ENCODE measurements at regions not wholly inside any gene's neighbourhood (a gene's known extent, or its start where the extent isn't known, plus 50 kb on each side); places are given as distances from the start of the nearest gene placed in this dataset.

DNA sequence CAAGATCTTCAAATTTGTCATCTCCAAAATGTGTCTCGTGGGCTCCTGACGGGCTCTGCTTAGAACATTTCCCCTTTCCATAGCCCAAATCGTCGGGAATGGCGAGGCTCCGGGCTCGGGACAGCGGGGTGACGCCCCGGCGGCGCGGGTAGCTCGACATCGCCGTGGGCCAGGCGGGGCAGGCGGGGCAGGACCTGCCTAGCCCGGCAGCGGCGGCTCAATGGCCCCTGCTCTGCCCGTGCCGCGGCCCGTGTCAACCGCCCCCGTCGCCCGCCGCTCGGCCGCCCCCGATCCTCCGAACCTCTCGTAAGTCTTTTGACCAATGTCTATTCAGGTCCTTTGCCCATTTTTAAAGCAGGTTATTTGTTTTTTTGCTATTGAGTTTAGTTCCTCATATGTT, 111.2 kb downstream of the PMAIP1 start:
- no peaks in the 10 kb centered on the region for H3K9me3 ChIP-seq (replicated peaks)
- no peak for DNase-seq
- no peak overlapping the region for H3K27ac ChIP-seq
- no peaks in the 10 kb centered on the region for H3K27me3 ChIP-seq
- no peaks in the 10 kb centered on the region for H3K4me1 ChIP-seq
- no peak overlapping the region for H3K4me3 ChIP-seq
- no peaks in the 10 kb centered on the region for H3K36me3 ChIP-seq

DNA sequence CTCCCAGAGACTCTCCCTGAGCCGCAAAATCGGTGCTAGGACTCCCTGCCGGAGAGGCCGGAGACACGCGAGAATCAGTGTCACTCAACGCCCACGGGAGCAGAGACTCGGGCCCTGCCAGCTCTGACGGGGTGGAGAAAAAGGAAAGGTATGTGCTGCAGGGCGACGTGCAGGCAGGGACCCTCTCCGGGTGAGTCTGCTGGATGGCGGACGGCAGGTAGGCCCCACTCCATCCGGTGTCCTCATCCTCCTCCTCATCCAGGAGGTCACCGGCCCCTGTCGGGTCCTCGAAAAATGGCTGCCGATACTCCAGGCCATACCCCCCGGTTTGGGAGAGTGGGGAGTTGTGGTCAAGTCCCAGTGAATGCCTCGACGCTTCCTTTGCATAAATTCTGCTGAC, 110.7 kb downstream of the PMAIP1 start:
- H3K36me3 ChIP-seq: no peaks in the 10 kb centered on the region
- no peak overlapping the region for H3K27ac ChIP-seq
- H3K27me3 ChIP-seq: no peaks in the 10 kb centered on the region
- no peaks in the 10 kb centered on the region for H3K4me1 ChIP-seq
- H3K9me3 ChIP-seq (replicated peaks): no peaks in the 10 kb centered on the region
- no peak for DNase-seq
- no peak overlapping the region for H3K4me3 ChIP-seq

DNA sequence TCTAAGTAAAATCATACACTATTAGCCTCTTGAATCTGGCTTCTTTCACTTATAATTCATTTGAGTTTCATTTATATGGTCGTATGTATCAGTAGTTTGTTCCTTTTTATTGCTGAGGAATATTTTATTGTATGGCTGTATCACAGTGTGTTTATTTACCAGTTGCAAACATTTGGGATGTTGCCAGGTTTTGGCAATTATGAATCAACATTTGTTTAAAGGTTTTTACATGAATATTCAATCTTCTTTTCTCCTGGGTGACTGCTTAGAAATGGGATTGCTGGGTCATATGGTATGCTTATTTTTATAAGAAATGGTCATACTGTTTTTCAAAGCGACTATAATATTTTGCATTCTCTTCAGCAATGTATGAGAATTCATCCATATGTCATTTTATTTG, 107.9 kb downstream of the PMAIP1 start:
- no peak overlapping the region for H3K4me3 ChIP-seq
- no peaks in the 10 kb centered on the region for H3K9me3 ChIP-seq (replicated peaks)
- H3K27me3 ChIP-seq: no peaks in the 10 kb centered on the region
- no peaks in the 10 kb centered on the region for H3K36me3 ChIP-seq
- DNase-seq: no peak
- H3K4me1 ChIP-seq: no peaks in the 10 kb centered on the region
- no peak overlapping the region for H3K27ac ChIP-seq

DNA sequence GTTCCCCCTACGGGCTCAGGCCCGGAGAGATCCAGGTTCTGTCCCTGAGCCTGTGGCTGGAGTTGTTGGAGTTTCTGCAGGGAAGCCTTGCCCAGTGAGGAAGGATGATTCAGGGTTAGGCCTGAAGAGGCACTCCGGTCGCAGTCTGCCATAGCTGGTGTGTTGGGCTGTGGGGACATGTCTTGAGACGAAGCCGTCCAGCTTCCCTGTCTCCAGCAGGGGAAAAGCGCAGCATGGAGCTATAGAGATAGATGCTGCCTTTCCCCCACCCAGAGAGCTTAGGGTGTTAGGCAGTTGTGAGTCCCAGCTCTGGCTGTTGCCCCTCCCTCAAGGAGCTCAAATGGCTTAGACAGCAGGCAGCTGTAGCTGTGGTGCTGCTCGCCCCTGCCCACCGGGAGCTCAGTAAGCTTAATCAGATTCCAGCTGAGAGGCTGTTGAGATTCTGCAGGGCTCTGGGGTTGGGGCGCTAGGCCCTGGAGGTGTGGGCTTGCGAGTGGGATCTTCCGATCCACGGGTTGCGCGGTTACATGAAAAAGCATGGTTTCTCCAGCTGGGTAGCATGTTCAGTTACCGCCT, 103.9 kb downstream of the PMAIP1 start:
- Histone ChIP-seq H3K27ac (no peak overlapping the region), H3K27me3 (no peaks in the 10 kb centered on the region), H3K36me3 (no peaks in the 10 kb centered on the region), H3K4me1 (no peaks in the 10 kb centered on the region), H3K9me3 (replicated peaks) (no peaks in the 10 kb centered on the region), H3K4me3 (no peak overlapping the region)
- no peak for DNase-seq

DNA sequence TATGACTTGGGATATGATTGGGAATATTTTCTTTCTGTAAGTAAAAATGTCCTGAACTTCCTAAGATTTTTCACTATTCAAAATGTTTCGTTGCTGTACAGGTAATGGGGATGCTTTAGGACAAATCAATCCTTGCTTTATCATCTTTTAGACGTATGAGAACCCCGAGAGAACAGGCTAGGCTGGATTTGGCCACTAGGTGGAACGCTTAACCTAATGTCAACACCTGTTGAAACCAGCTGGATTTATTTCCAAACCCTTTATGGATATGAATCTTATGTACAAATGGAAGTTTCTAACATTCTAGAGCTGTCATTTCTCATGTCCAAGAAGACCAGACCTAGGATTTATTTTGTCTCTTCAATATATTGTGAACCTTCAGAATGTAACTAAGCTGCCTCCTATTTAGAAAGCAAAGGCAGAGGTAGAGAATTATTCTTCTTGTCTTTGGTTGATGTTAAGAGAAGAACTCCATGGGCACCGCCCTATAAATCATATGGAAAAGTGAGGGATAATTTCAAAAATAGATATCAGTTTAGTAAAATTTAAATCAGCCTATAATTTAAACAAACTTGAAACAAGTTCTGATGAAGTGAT, 96.7 kb downstream of the PMAIP1 start:
- no peaks in the 10 kb centered on the region for H3K36me3 ChIP-seq
- no peak overlapping the region for H3K4me3 ChIP-seq
- H3K9me3 ChIP-seq (replicated peaks): no peaks in the 10 kb centered on the region
- peak in 1 of 2 experiments; percentile 40 for DNase-seq
- no peaks in the 10 kb centered on the region for H3K27me3 ChIP-seq
- H3K4me1 ChIP-seq: no peaks in the 10 kb centered on the region
- no peak overlapping the region for H3K27ac ChIP-seq

DNA sequence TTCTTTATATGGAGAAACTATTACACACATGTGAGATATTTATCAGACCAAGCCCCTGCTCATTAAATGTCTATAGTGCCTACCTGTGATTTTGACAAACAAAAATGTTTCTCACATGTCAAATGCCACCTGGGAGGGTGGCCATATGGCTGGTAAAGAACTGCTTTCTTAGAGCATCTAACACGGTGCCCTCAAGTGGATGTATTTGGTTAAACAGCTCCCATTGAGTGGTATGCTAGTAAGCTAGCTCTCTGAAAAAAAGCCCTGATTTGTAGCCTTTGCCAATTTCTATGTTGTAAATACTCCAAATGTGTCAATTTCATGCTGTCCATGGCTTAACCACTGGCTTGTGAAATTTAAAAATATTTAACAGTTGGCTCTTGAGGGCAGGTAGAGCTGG, 94.6 kb downstream of the PMAIP1 start:
- H3K36me3 ChIP-seq: no peaks in the 10 kb centered on the region
- H3K4me1 ChIP-seq: no peaks in the 10 kb centered on the region
- DNase-seq: no peak
- H3K27me3 ChIP-seq: no peaks in the 10 kb centered on the region
- H3K27ac ChIP-seq: no peak overlapping the region
- no peaks in the 10 kb centered on the region for H3K9me3 ChIP-seq (replicated peaks)
- no peak overlapping the region for H3K4me3 ChIP-seq

DNA sequence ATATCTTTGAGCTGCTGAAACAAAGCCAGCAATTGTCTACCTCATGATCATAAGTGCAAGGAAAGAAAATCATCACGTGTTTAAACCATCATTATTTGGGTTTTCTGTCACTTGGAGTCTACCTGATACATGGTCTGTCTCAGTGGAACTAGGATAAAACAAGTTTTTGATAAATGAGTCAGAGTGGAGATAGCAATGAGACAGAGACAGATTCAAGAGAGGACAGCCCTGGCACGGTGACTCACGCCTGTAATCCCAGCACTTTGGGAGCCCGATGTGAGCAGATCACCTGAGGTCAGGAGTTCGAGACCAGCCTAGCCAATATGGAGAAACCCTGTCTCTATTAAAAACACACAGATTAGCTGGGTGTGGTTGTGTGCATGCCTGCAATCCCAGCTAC, 93.8 kb downstream of the PMAIP1 start:
- no peaks in the 10 kb centered on the region for H3K36me3 ChIP-seq
- H3K9me3 ChIP-seq (replicated peaks): no peaks in the 10 kb centered on the region
- no peak for DNase-seq
- H3K27ac ChIP-seq: no peak overlapping the region
- no peaks in the 10 kb centered on the region for H3K27me3 ChIP-seq
- H3K4me3 ChIP-seq: no peak overlapping the region
- H3K4me1 ChIP-seq: no peaks in the 10 kb centered on the region

DNA sequence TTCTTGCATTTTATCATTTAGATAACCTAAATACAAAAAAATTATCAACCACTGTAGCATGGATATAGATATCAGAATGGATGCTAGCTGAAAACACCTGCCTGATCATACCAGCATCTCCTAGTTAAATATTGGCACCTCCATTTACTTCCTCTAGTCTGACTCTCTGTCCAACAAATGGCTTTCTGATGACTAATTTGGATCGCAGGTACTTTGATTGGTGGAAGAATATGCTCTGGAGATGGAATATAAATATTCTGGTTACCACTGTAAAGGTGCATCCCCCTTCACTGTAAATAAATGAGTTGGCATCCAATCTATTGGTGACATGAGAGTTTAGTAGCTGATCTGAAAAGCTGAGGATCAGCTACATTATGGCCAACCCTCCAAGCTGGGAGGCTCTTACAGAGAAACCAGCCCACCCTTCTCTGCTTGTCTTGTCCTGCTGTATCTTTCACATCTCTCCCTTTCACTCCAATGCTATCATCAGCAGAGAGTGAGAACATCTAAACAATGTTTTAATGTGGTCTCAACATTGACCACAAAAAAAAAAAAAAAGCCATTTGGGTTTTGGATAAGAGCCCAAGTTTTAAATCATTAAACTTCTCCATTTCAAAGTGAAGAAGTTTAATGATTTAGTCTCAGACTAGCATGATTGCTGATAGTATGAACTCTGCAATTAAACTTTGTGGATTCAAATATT, 90.5 kb downstream of the PMAIP1 start:
- no peak overlapping the region for H3K27ac ChIP-seq
- H3K4me3 ChIP-seq: no peak overlapping the region
- no peaks in the 10 kb centered on the region for H3K36me3 ChIP-seq
- H3K27me3 ChIP-seq: no peaks in the 10 kb centered on the region
- DNase-seq: no peak
- no peaks in the 10 kb centered on the region for H3K4me1 ChIP-seq
- H3K9me3 ChIP-seq (replicated peaks): no peaks in the 10 kb centered on the region

DNA sequence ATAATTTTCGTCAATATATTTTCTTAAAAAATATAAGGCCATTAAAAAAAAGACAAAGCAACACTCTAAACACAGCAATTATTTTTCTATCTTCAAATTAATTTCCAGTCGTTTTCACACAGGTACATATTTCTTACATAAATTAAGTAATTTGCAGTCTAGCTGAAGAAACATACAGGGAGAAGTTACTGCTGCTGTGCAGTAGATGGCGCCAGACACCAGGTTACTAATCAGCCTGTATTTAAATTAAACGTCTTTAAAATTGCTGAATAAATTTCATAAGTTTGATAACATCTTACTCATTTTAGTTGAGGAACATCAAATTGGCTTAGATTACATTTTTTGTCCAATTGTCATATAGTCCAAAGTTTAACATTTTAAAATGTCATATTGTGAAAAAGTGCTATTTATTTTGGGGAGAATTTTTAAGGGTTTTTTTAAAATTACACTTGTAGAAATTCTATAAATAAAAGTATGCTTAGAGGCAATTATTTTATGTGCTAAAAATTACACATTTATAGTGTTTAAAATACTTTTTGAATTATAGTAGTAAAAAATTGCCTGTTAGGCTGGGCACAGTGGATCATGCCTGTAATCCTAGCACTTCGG, 88.4 kb downstream of the PMAIP1 start:
- H3K27ac ChIP-seq: no peak overlapping the region
- H3K4me1 ChIP-seq: no peaks in the 10 kb centered on the region
- no peaks in the 10 kb centered on the region for H3K27me3 ChIP-seq
- no peak overlapping the region for H3K4me3 ChIP-seq
- H3K9me3 ChIP-seq (replicated peaks): no peaks in the 10 kb centered on the region
- no peaks in the 10 kb centered on the region for H3K36me3 ChIP-seq
- peak; percentile 6 to 43 for DNase-seq

DNA sequence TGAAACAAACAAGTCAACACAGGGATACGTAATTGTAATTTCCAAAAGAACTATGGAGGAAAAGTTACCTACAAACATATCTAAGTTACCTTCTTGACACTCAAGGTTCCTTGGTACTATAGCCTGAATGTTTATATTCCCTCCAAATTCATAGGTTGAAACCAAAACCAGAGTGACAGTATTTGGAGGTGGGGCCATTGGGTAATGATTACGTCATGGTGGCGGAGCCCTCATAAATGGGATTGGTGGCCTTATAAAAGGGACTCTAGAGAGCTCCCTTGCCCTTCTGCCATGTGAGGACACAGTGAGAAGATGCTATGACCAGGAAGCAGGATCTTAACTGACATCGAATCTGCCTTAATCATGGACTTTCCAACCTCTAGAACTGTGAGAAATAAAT, 87.3 kb downstream of the PMAIP1 start:
- H3K27me3 ChIP-seq: no peaks in the 10 kb centered on the region

DNA sequence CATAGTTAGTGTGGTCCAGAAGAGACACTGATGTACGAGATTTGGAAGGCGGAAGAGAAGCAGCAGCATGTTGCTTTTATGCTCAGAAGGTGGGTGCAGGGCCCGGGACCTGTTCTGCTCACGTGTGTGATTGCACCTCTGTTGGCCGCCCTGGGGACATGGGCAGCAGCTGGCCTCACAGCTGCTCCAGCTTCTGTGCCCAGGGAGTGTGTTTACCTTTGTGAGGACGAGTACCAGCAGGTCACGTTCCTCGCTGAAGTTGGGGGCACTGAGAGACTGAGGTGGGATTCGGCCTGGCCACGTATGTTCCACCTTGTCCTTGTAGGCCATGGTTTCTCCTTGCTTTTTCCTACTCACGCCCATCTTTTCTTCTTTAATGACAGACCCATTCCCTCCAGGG, 86.3 kb downstream of the PMAIP1 start:
- DNase-seq: no peak
- no peaks in the 10 kb centered on the region for H3K36me3 ChIP-seq

More for the DNA sequence above, 87.3 kb downstream of the PMAIP1 start:
- H3K4me3 ChIP-seq: no peak overlapping the region
- no peaks in the 10 kb centered on the region for H3K4me1 ChIP-seq
- no peak for DNase-seq
- no peaks in the 10 kb centered on the region for H3K9me3 ChIP-seq (replicated peaks)
- no peak overlapping the region for H3K27ac ChIP-seq
- no peaks in the 10 kb centered on the region for H3K36me3 ChIP-seq

DNA sequence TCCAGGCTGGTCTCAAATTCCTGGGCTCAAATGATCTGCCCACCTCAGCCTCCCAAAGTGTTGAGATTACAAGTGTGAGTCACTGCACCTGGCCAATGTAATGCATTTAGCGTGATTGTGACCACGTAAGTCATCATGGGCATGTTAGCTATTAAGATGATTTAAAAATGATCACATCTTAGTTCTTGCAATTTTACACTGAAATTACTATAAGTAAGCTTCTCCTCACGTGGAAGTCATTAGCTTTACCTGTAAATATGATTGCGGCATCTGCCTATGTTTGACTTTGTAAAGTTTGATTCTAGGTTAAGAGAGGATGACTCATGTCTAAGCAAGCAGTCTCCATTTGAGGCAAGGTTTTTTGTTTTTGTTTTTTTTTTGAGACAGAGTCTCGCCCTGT, 85.5 kb downstream of the PMAIP1 start:
- no peaks in the 10 kb centered on the region for H3K4me1 ChIP-seq
- DNase-seq: no peak
- H3K27ac ChIP-seq: no peak overlapping the region
- no peaks in the 10 kb centered on the region for H3K27me3 ChIP-seq
- no peaks in the 10 kb centered on the region for H3K36me3 ChIP-seq
- H3K9me3 ChIP-seq (replicated peaks): no peaks in the 10 kb centered on the region
- H3K4me3 ChIP-seq: no peak overlapping the region

More for the DNA sequence above, 86.3 kb downstream of the PMAIP1 start:
- no peaks in the 10 kb centered on the region for H3K9me3 ChIP-seq (replicated peaks)
- no peak overlapping the region for H3K27ac ChIP-seq
- no peaks in the 10 kb centered on the region for H3K4me1 ChIP-seq
- H3K4me3 ChIP-seq: no peak overlapping the region
- no peaks in the 10 kb centered on the region for H3K27me3 ChIP-seq

DNA sequence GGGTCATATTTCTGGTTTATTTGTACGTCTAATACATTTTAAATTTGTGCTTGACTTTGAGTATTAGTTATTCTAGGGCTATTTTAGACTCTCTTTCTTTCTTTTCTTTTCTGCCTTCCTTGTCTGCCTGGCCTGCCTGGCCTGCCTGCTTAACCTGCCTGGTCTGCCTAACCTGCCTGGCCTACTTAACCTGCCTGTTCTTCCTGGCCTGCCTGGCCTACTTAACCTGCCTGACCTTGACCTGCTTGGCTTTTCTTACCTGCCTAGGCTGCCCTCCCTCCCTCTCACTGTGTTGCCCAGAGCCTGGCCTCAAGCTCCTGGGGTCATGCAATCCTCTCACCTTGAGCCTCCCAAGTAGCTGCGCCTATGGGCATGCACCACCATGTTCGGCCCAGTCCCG, 83.7 kb downstream of the PMAIP1 start:
- Histone ChIP-seq H3K36me3 (no peaks in the 10 kb centered on the region), H3K9me3 (replicated peaks) (no peaks in the 10 kb centered on the region), H3K4me1 (no peaks in the 10 kb centered on the region), H3K27me3 (no peaks in the 10 kb centered on the region), H3K4me3 (no peak overlapping the region), H3K27ac (no peak overlapping the region)
- no peak for DNase-seq

DNA sequence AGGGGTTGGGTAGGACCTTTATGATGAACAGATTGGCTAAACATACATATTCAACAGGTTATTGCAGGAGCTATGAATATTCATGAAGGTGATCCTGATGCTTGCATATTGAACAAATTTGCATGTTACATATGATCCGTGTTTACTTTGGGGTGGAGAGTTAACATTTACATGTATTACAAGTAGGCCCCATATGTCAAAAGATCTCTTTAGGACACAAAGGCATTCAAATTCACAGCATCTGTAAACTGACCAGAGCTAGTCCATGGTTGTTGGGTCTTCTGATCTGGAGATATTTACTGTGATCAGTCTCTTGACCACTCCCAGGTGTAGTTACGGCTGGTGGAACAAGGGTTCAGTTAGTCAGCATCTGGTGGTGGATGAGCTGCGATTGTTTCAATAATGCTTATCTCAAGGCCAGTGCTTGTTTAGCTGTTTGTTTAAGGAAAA, 80.4 kb downstream of the PMAIP1 start:
- no peak overlapping the region for H3K4me3 ChIP-seq
- no peaks in the 10 kb centered on the region for H3K36me3 ChIP-seq
- H3K4me1 ChIP-seq: no peaks in the 10 kb centered on the region
- no peak for DNase-seq
- H3K27ac ChIP-seq: no peak overlapping the region
- no peaks in the 10 kb centered on the region for H3K27me3 ChIP-seq
- H3K9me3 ChIP-seq (replicated peaks): no peaks in the 10 kb centered on the region

DNA sequence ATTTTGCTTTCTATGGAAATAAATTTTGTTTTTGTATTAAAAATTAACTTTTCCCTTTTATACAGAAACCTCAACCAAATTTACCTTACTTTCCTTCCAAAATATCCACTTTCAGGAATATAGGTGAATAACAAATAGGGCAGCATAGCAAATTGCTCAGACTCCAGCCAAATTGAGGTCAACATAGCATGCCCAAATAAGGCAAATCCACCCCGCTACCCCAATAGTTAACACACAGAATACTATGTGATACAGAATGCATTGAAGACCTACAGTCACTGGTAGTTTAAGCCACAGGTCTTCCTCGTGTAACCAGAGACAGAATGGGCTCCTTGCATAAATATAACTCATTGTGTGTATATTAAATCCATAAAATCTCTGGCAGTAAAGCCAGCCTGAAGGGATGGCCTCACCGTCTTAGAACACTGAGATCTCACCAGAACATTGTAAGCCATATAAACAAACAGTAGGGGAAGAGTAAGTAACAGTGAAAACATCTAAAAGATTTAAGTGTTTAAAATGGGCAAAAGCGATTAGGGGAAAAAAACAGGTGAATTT, 72.2 kb downstream of the PMAIP1 start:
- Histone ChIP-seq H3K9me3 (replicated peaks) (no peaks in the 10 kb centered on the region), H3K36me3 (no peaks in the 10 kb centered on the region), H3K27ac (no peak overlapping the region), H3K27me3 (no peaks in the 10 kb centered on the region), H3K4me1 (no peaks in the 10 kb centered on the region), H3K4me3 (no peak overlapping the region)
- no peak for DNase-seq
